K562 (cell line): ENCODE measurements at regions not wholly inside any gene's neighbourhood (a gene's known extent, or its start where the extent isn't known, plus 50 kb on each side); places are given as distances from the start of the nearest gene placed in this dataset.
"Not testable (repeated sequence)": the region's sequence is repeated elsewhere in the genome, so short reads cannot be mapped to it uniquely, and the experiment has no call there.

Experiments
- ATAC-seq: fragments of 200-7000 bp; cut with Tn5 transposase; 3 replicates; pipeline ENCODE4 v1.9.1; 2020; ENCODE audit warnings: moderate library complexity
- BruUV-seq: library from RNA; stranded (reverse); fragments of 400-500 nt; replicated peaks from 2 replicates; lab custom pipeline; 2021; lab: Mats Ljungman, UMichigan
- CTCF ChIA-PET: fragments of 300-600 bp; formaldehyde crosslinking; extraction: SDS; loops from one replicate; lab custom pipeline; 2021; ENCODE audit warnings: low intra/inter-chr PET ratio; lab: Yijun Ruan, JAX
- POLR2A ChIA-PET: fragments of 300-600, 350-650 bp; sonication (Branson Sonifier 250); formaldehyde crosslinking; extraction: SDS; loops from one replicate; lab custom pipeline; 2021; ENCODE audit warnings: antibody characterized with exemption, inconsistent platforms; lab: Yijun Ruan, JAX
- DNase-seq, 4 experiments: peaks; one replicate each; pipeline versions ENCODE4 v3.0.0 to v3.0.0-alpha.2; 2011 to 2018; ENCODE audit warnings: low spot score in 3 of 4, mixed read lengths in 3 of 4; ENCODE audit errors: extremely low read depth in 1 of 4
- FAIRE-seq: peaks from 2 replicates; lab custom pipeline; 2011; peaks lifted over from hg19 to GRCh38; lab: Jason Lieb, UNC
- H2AFZ ChIP-seq: 2 replicates; pipeline ENCODE4 v1.6.0; 2011; ENCODE audit warnings: low read depth, low read length, control low read depth, inconsistent platforms
- H3K27ac ChIP-seq: fragments of 200-600 bp; 3 replicates; pipeline ENCODE4 v1.8.0; 2011; ENCODE audit warnings: low read depth, mild to moderate bottlenecking, control low read depth, inconsistent platforms, low read length, moderate library complexity, mixed read lengths; ENCODE audit errors: extremely low read depth
- H3K27me3 ChIP-seq, 2 experiments: fragments of 300-600 bp in 1 of 2; 2 replicates in 1 of 2; 3 replicates in 1 of 2; pipeline versions ENCODE4 v1.6.0 to v1.8.0; 2011; ENCODE audit warnings: inconsistent platforms in 2 of 2, low read length in 2 of 2, mild to moderate bottlenecking in 1 of 2, mixed read lengths in 1 of 2, moderate library complexity in 1 of 2; ENCODE audit not compliant: control insufficient read depth in 2 of 2, insufficient read depth in 2 of 2
- H3K36me3 ChIP-seq: fragments of 300-600 bp; 3 replicates; pipeline ENCODE4 v1.8.0; 2011; ENCODE audit warnings: mild to moderate bottlenecking, low read length, inconsistent platforms; ENCODE audit not compliant: control insufficient read depth, insufficient read depth
- H3K4me1 ChIP-seq, 2 experiments: fragments of 200-600 bp in 1 of 2; replicated peaks in 1 of 2; 2 replicates in 1 of 2; 3 replicates in 1 of 2; pipeline versions ENCODE4 v1.5.1 to v1.8.0; 2011; ENCODE audit warnings: inconsistent platforms in 2 of 2, low read length in 2 of 2, mild to moderate bottlenecking in 1 of 2, mixed read lengths in 1 of 2, moderate library complexity in 1 of 2; ENCODE audit not compliant: control insufficient read depth in 2 of 2, insufficient read depth in 2 of 2
- H3K4me2 ChIP-seq: 2 replicates; pipeline ENCODE4 v1.6.1; 2011; ENCODE audit warnings: low read length, control low read depth, inconsistent platforms, mixed read lengths; ENCODE audit not compliant: insufficient read depth
- H3K4me3 ChIP-seq: fragments of 200-600 bp; sonication (generic), shearing (Covaris generic); 2 replicates; pipeline ENCODE4 v1.5.1; 2016; ENCODE audit warnings: control low read depth, inconsistent platforms
- H3K79me2 ChIP-seq: fragments of 200-600 bp; 3 replicates; pipeline ENCODE4 v1.8.0; 2011; ENCODE audit warnings: low read length, inconsistent platforms; ENCODE audit not compliant: control insufficient read depth, insufficient read depth
- H3K9ac ChIP-seq, 2 experiments: 2 replicates each; pipeline versions ENCODE4 v1.6.0 to v1.6.1; 2011; ENCODE audit warnings: low read depth in 2 of 2, low read length in 2 of 2, control low read depth in 1 of 2, inconsistent platforms in 1 of 2, mild to moderate bottlenecking in 1 of 2, mixed read lengths in 1 of 2; ENCODE audit not compliant: insufficient read depth in 1 of 2
- H3K9me1 ChIP-seq: one replicate; pipeline ENCODE4 v1.6.0; 2011; ENCODE audit warnings: inconsistent platforms, mild to moderate bottlenecking, low read length, moderate library complexity; ENCODE audit not compliant: control insufficient read depth, insufficient read depth
- H3K9me3 ChIP-seq: replicated peaks from 2 replicates; pipeline ENCODE4 v1.5.1; 2011; ENCODE audit warnings: low read depth, low read length, inconsistent platforms; ENCODE audit not compliant: control insufficient read depth, insufficient read depth
- H4K20me1 ChIP-seq: replicated peaks from 2 replicates; pipeline ENCODE4 v1.6.1; 2011; ENCODE audit warnings: low read length, inconsistent platforms, mixed read lengths; ENCODE audit not compliant: control insufficient read depth, insufficient read depth
- BMI1 ChIP-seq: fragments of 150-350 bp; IDR thresholded peaks from 2 replicates; pipeline ENCODE4 v1.6.1; 2014; ENCODE audit warnings: low read length
- DIDO1 ChIP-seq: fragments of 450-650 bp; IDR thresholded peaks from 2 replicates; pipeline ENCODE4 v1.6.1; 2016; ENCODE audit warnings: low read depth, missing biosample characterization, missing genetic modification characterization
- DLX4 ChIP-seq: fragments of 250-450 bp; sonication (Bioruptor Pico); IDR thresholded peaks from 2 replicates; pipeline ENCODE4 v1.6.1; 2021; ENCODE audit warnings: mild to moderate bottlenecking
- FOS ChIP-seq: IDR thresholded peaks from 3 replicates; pipeline ENCODE4 v1.6.1; 2011; ENCODE audit not compliant: insufficient read length; ENCODE audit errors: extremely low read depth
- HDGF ChIP-seq: fragments of 450-650 bp; IDR thresholded peaks from 2 replicates; pipeline ENCODE4 v1.6.1; 2016
- MAZ ChIP-seq, 2 experiments: fragments of 450-650 bp in 1 of 2; sonication (generic) in 1 of 2; formaldehyde crosslinking; IDR thresholded peaks in 1 of 2; conservative IDR thresholded peaks in 1 of 2; 2 replicates each; pipeline versions ENCODE4 v1.4.0 to v1.5.0; 2020; ENCODE audit warnings: mild to moderate bottlenecking in 1 of 2, missing genetic modification reagents in 1 of 2
- MBD1 ChIP-seq: fragments of 250-450 bp; sonication (Bioruptor Pico); IDR thresholded peaks from 2 replicates; pipeline ENCODE4 v1.8.0; 2022; ENCODE audit warnings: inconsistent platforms
- NCOA2 ChIP-seq, 2 experiments: fragments of 450-650 bp; IDR thresholded peaks; 2 replicates each; pipeline ENCODE4 v1.6.1; 2018; ENCODE audit warnings: mild to moderate bottlenecking in 2 of 2, moderate library complexity in 1 of 2; ENCODE audit not compliant: partially characterized antibody in 2 of 2
- PURB ChIP-seq: sonication (generic); formaldehyde crosslinking; IDR thresholded peaks from 2 replicates; pipeline ENCODE4 v1.9.0; 2021; ENCODE audit warnings: low read depth, mild to moderate bottlenecking, missing genetic modification reagents
- SMARCA4 ChIP-seq: fragments of 450-650 bp; IDR thresholded peaks from 2 replicates; pipeline ENCODE4 v1.6.1; 2016
- ZNF280A ChIP-seq: fragments of 450-650 bp; IDR thresholded peaks from 2 replicates; pipeline ENCODE4 v1.6.1; 2018; ENCODE audit warnings: mild to moderate bottlenecking, low read depth; ENCODE audit not compliant: partially characterized antibody
- ZNF717 ChIP-seq: fragments of 250-450 bp; sonication (Bioruptor Pico); IDR thresholded peaks from 2 replicates; pipeline ENCODE4 v1.5.0; 2021
- WGBS: fragments of 100-300 bp; shearing (Covaris generic); methylation state at CpG from one replicate; pipeline ENCODE4 v1.1.6; 2016; ENCODE audit warnings: low coverage, mixed read lengths; ENCODE audit not compliant: insufficient coverage; ENCODE audit errors: missing lambda C conversion rate; 5-methylcytosine and 5-hydroxymethylcytosine counted together
- in situ Hi-C: fragments of 300-500 bp; cut with MboI; formaldehyde crosslinking; loops from 4 replicates; pipeline ENCODE4 v1.15.0; 2018; ENCODE audit warnings: inconsistent platforms, mixed read lengths
- intact Hi-C: fragments of 100-400 bp; cut with micrococcal nuclease; formaldehyde crosslinking; loops from 2 replicates; pipeline ENCODE4 v1.14.2; 2022
- TF ChIP-seq, protein P1 (sequence below): sonication (generic); formaldehyde crosslinking; IDR thresholded peaks from 2 replicates; pipeline ENCODE4 v1.8.0; 2022; ENCODE audit warnings: mild to moderate bottlenecking, missing genetic modification reagents

DNA sequence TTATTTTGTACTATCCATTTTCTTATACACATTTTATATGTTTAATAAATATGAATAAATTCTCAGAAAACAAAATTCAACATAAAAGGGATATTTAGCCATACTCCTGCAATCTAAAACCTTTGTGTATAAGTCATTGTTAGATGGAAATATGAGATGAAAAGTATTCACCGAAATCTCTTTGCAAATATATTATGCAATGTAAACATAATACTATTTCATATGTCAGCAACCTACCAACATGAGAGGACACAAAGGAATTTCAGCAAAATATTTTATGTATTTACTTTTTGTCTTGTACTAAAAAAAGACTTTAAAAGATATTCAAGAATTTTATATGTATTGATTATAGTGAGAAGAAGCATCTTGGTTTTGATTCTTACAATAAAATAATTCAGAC lies 1623.4 kb downstream of the EFNA5 start (continued):
- TF ChIP-seq MBD1 (no peak), FOS (no peak), PURB (CRISPR knock-in tag) (no peak), ZNF717 (CRISPR knock-in tag) (no peak), SMARCA4 (no peak), HDGF (no peak), BMI1 (no peak), DLX4 (CRISPR knock-in tag) (no peak), DIDO1 (no peak), MAZ (CRISPR knock-in tag; conservative IDR thresholded peaks at IDR 0.05 in 1 of 2, IDR thresholded peaks at IDR 0.05 in 1 of 2) (no peak), ZNF280A (no peak), NCOA2 (IDR thresholded peaks at IDR 0.05; ENCODE audit: partially characterized antibody in 2 of 2) (no peak)
- TF ChIP-seq, protein P1, sequence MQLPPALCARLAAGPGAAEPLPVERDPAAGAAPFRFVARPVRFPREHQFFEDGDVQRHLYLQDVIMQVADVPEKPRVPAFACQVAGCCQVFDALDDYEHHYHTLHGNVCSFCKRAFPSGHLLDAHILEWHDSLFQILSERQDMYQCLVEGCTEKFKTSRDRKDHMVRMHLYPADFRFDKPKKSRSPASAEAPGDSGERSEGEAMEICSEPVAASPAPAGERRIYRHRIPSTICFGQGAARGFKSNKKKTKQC (CRISPR knock-in tag): no peak
- TF ChIP-seq, all 486 proteins: peak for 0

DNA sequence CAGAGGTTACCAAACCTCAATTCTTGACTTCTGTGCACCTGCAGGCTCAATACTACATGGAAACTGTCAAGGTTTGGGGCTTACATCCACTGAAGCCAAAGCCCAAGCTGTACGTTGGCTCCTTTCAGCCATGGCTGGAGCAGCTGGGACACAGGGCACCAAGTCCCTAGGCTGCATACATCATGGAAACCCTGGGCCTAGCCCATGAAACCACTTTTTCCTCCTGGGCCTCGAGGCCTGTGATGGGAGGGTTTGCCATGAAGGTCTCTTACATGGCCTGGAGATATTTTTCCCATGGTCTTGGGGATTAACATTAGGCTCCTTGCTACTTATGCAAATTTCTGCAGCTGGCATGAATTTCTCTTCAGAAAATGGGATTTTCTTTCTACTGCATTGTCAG lies 1638.7 kb downstream of the EFNA5 start:
- H3K4me3 ChIP-seq, H3K27ac ChIP-seq, H3K9ac ChIP-seq, H3K4me2 ChIP-seq, ATAC-seq, H3K36me3 ChIP-seq, H3K27me3 ChIP-seq, H3K79me2 ChIP-seq, BruUV-seq, H2AFZ ChIP-seq, CTCF ChIA-PET, intact Hi-C loops, H4K20me1 ChIP-seq, POLR2A ChIA-PET, H3K9me3 ChIP-seq, in situ Hi-C loops, DNase-seq, H3K4me1 ChIP-seq, H3K9me1 ChIP-seq, FAIRE-seq: not testable (repeated sequence)
- WGBS: 0% methylated on average over 2 of the region's 2 CpGs
